GM12872 (cell line): ENCODE measurements at regions not wholly inside any gene's neighbourhood (a gene's known extent, or its start where the extent isn't known, plus 50 kb on each side); places are given as distances from the start of the nearest gene placed in this dataset.

ENCODE experiments used
- TF ChIP-seq, protein P1 (sequence below): IDR thresholded peaks from 3 replicates; pipeline ENCODE4 v1.5.1; 2011; ENCODE audit warnings: low read depth, mild to moderate bottlenecking, low read length, moderate library complexity; ENCODE audit not compliant: insufficient read depth

GRCh38 chr18:39550701-39551100 is 1985.1 kb upstream of the CELF4 start:
- TF ChIP-seq, protein P1, sequence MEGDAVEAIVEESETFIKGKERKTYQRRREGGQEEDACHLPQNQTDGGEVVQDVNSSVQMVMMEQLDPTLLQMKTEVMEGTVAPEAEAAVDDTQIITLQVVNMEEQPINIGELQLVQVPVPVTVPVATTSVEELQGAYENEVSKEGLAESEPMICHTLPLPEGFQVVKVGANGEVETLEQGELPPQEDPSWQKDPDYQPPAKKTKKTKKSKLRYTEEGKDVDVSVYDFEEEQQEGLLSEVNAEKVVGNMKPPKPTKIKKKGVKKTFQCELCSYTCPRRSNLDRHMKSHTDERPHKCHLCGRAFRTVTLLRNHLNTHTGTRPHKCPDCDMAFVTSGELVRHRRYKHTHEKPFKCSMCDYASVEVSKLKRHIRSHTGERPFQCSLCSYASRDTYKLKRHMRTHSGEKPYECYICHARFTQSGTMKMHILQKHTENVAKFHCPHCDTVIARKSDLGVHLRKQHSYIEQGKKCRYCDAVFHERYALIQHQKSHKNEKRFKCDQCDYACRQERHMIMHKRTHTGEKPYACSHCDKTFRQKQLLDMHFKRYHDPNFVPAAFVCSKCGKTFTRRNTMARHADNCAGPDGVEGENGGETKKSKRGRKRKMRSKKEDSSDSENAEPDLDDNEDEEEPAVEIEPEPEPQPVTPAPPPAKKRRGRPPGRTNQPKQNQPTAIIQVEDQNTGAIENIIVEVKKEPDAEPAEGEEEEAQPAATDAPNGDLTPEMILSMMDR: no peak

DNA sequence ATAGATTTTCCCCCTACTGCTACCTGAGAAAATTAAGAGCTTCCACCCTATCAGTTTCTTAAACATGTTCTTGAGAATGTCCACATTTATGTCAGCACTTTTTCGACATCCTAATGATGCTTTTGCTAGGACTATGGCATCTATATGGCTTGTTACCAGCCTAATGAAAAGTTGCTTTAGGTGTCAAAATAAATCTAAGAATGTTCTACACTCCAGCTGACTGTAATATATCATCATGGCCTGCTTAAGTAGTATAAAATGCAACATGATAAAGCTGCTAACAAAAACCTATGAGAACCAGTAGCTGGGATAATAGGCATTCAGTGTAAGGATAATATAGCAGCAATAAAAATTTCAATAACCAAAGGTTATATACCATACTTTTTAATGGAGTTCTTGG is 1983.5 kb upstream of the CELF4 start:
- TF ChIP-seq, protein P1: no peak

GRCh38 chr18:39531659-39532058 is 1966.1 kb upstream of the CELF4 start:
- TF ChIP-seq, protein P1: no peak

- TF ChIP-seq, protein P1: no peak
Measured at GRCh38 chr18:39529358-39529757, 1963.8 kb upstream of the CELF4 start.

- TF ChIP-seq, protein P1: no peak
Measured at GRCh38 chr18:39527465-39527864, 1961.9 kb upstream of the CELF4 start.

- TF ChIP-seq, protein P1: no peak
Measured at GRCh38 chr18:39524370-39524769, 1958.8 kb upstream of the CELF4 start.

GRCh38 chr18:39523281-39523680 is 1957.7 kb upstream of the CELF4 start:
- TF ChIP-seq, protein P1: no peak

DNA sequence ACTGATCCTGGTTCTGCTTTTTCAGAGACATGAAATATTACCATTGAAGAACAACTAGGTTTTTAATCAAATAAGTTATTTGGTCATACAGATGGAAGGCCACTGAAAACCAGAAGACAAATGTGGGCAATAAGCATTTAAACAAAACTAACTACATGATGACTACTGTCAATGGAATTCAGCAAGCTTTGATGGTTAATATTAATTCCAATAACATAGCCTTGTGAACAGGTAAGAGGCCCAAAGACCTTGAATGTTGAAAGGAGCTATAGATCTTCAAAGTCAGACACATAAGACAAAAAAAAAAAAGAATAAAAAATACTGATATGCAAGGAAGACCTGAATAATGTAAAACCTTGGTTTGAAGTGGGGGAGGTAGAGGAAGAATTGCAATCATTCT is 1955.6 kb upstream of the CELF4 start:
- TF ChIP-seq, protein P1: no peak
